Ectodermal cell (in vitro differentiated cells): ENCODE measurements at regions not wholly inside any gene's neighbourhood (a gene's known extent, or its start where the extent isn't known, plus 50 kb on each side); places are given as distances from the start of the nearest gene placed in this dataset.

Experiments used
- H3K27ac ChIP-seq: 2 replicates; pipeline ENCODE4 v1.7.0; 2013; ENCODE audit warnings: mild to moderate bottlenecking, low read depth, low read length; ENCODE audit not compliant: insufficient read depth, poor library complexity, severe bottlenecking
- H3K27me3 ChIP-seq: 2 replicates; pipeline ENCODE4 v1.7.0; 2013; ENCODE audit warnings: mild to moderate bottlenecking, low read length; ENCODE audit not compliant: insufficient read depth, control insufficient read depth, poor library complexity, severe bottlenecking
- H3K36me3 ChIP-seq: one replicate; pipeline ENCODE4 v1.7.0; 2013; ENCODE audit warnings: low read length; ENCODE audit not compliant: control insufficient read depth, insufficient read depth
- H3K4me1 ChIP-seq: one replicate; pipeline ENCODE4 v1.7.0; 2013; ENCODE audit warnings: low read length; ENCODE audit not compliant: control insufficient read depth, insufficient read depth
- H3K4me3 ChIP-seq: 2 replicates; pipeline ENCODE4 v1.7.0; 2013; ENCODE audit warnings: low read depth, low read length, control low read depth; ENCODE audit not compliant: insufficient read depth
- H3K9me3 ChIP-seq: 2 replicates; pipeline ENCODE4 v1.7.0; 2013; ENCODE audit warnings: mild to moderate bottlenecking, low read length, moderate library complexity; ENCODE audit not compliant: control insufficient read depth
- WGBS, 2 experiments: methylation state at CpG; one replicate each; pipeline ENCODE4 v1.1.7; 2013; ENCODE audit warnings: missing lambda C conversion rate in 2 of 2; 5-methylcytosine and 5-hydroxymethylcytosine counted together

GRCh38 chr1:185681034-185681633 is 53.1 kb upstream of the HMCN1 start:
- no peaks in the 10 kb centered on the region for H3K27me3 ChIP-seq
- 82 to 94% methylated on average over 1 of the region's 2 CpGs for WGBS, 2 experiments

DNA sequence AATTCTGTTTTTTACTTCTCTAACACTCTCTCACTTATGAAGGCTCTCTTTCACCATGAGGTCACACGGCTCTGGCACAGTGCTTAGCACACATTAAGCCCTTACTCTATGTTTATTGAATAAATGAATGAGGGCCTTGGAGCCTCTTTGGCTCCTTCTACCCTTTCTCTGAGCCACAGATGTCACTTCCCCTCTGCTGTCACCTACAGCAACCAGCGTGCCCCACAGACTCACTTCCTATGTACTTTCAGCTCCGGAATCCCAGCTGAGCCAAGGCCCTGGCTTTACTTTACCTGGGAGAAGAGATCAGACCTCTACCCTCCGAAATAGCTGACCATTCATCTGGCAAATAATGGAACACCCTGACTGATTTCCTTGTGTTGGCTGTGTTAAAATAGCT is 53.7 kb upstream of the HMCN1 start:
- 83 to 86% methylated on average over 4 of the region's 4 CpGs for WGBS, 2 experiments
- no peaks in the 10 kb centered on the region for H3K36me3 ChIP-seq
- H3K27ac ChIP-seq: no peak overlapping the region
- no peaks in the 10 kb centered on the region for H3K4me1 ChIP-seq
- H3K4me3 ChIP-seq: no peak overlapping the region
- no peaks in the 10 kb centered on the region for H3K27me3 ChIP-seq
- no peaks in the 10 kb centered on the region for H3K9me3 ChIP-seq

More at GRCh38 chr1:185681034-185681633, 53.1 kb upstream of the HMCN1 start:
- Histone ChIP-seq H3K9me3 (no peaks in the 10 kb centered on the region), H3K4me3 (no peak overlapping the region), H3K36me3 (no peaks in the 10 kb centered on the region), H3K27ac (no peak overlapping the region), H3K4me1 (no peaks in the 10 kb centered on the region)

DNA sequence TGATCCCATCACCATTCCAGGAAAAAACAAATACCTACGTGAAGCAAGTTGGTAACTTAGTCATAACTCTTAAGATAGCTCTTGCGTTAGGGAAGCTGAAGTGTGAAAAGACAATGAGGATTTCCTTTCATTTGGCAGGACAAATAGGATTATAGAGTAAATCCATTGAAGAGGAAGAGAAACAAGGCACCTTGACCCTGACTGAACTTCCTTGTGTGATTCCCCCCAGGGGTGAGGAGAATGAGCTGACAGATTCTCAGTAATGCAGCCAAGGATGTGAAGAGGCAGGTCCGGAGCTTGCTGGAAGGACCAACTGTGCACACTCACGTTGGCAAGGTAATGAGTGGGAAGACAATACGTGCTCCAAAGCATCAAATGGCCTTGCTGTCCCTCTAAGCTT is 55.0 kb upstream of the HMCN1 start:
- H3K4me1 ChIP-seq: no peaks in the 10 kb centered on the region
- no peak overlapping the region for H3K27ac ChIP-seq
- H3K36me3 ChIP-seq: no peaks in the 10 kb centered on the region
- no peaks in the 10 kb centered on the region for H3K9me3 ChIP-seq
- H3K27me3 ChIP-seq: no peaks in the 10 kb centered on the region
- 61 to 67% methylated on average over 4 to 5 of the region's 5 CpGs for WGBS, 2 experiments
- H3K4me3 ChIP-seq: no peak overlapping the region

- Histone ChIP-seq H3K27ac (no peak overlapping the region), H3K36me3 (no peaks in the 10 kb centered on the region), H3K9me3 (no peaks in the 10 kb centered on the region), H3K4me1 (no peaks in the 10 kb centered on the region), H3K4me3 (no peak overlapping the region), H3K27me3 (no peaks in the 10 kb centered on the region)
- WGBS, 2 experiments: 88 to 100% methylated on average over 1 of the region's 1 CpG
These were observed 57.2 kb upstream of the HMCN1 start for GRCh38 chr1:185676969-185677368.

DNA sequence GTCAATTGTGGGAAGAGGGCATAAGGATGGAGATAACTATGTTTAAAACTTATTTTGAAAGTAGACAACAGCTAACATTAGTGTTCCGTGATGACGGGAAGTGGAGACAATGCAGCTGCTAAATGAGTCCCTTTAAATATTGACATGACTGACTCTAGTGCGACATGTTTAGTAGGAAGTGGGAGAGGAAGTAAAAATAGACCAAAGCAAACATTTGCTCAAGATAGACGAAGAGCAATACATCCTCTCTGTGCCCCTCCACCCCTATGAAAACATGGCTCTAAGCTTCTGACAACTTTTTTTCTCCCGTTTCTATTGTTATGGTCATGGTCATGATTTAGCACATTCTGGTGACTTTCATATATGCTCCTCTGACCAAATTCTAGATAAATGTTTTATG is 60.0 kb upstream of the HMCN1 start:
- no peak overlapping the region for H3K4me3 ChIP-seq
- no peak overlapping the region for H3K27ac ChIP-seq
- no peaks in the 10 kb centered on the region for H3K9me3 ChIP-seq
- H3K36me3 ChIP-seq: no peaks in the 10 kb centered on the region
- no peaks in the 10 kb centered on the region for H3K27me3 ChIP-seq
- WGBS, 2 experiments: 85 to 89% methylated on average over 4 to 5 of the region's 5 CpGs
- no peaks in the 10 kb centered on the region for H3K4me1 ChIP-seq

DNA sequence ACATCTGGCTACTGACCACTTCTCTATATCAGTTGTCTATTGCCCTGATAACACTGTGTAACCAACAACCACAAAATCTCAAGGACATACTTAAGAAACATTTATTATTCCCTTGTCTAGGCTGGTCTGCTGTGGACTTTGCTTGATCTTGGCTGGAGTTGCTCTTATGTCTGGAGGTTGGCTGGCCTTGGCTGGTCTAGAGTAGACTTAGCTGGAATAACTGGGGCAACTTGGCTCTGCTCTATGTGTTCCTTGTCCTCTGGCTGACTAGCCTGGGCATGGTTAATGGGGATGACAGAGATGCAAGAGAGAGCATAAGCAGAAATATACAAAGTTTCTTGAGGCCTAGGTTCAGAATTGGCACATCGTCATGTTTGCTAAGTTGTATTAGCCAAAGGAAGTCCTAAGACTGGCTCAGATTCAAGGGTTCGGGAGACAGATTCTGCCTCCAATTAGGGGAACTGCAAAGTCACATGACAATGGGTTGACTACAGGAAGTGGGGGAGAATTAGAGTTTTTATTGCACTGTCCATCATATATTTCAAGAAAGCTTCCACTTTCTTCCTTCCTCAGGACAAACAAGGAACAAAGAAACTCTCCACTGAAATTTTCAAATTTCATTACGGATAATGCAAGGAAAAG is 61.4 kb upstream of the HMCN1 start:
- Histone ChIP-seq H3K4me3 (no peak overlapping the region), H3K4me1 (no peaks in the 10 kb centered on the region), H3K27me3 (no peaks in the 10 kb centered on the region), H3K27ac (no peak overlapping the region), H3K36me3 (no peaks in the 10 kb centered on the region), H3K9me3 (no peaks in the 10 kb centered on the region)
- 94 to 95% methylated on average over 2 to 3 of the region's 3 CpGs for WGBS, 2 experiments

DNA sequence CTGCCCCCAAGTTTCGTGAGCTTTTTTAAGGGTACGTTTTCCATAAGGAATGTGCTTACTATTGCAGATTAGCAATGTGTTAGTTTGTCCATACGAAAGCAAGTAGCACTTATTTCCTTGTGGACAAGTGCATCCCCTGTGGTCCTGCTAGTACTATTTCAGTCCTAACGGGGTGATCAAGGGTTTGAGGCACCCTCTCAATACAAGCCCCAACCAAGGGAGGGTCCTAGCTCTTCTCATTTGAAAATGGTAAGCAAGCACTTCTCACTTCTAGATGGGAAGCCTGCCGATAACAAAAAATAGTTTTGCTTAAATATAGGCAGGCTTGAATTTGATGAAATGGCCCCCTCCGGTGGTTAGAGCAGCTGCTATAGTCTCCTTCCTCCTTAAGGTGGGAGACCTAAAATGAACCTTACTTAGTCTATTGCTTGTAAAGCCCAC is 64.0 kb upstream of the HMCN1 start:
- Histone ChIP-seq H3K36me3 (no peaks in the 10 kb centered on the region), H3K9me3 (no peaks in the 10 kb centered on the region), H3K4me3 (no peak overlapping the region), H3K27ac (no peak overlapping the region), H3K27me3 (no peaks in the 10 kb centered on the region), H3K4me1 (no peaks in the 10 kb centered on the region)
- 67 to 70% methylated on average over 6 of the region's 6 CpGs for WGBS, 2 experiments

- no peaks in the 10 kb centered on the region for H3K27me3 ChIP-seq
- H3K27ac ChIP-seq: no peak overlapping the region
- no peaks in the 10 kb centered on the region for H3K36me3 ChIP-seq
- H3K4me1 ChIP-seq: no peaks in the 10 kb centered on the region
- no peaks in the 10 kb centered on the region for H3K9me3 ChIP-seq
- H3K4me3 ChIP-seq: no peak overlapping the region
These were observed 66.2 kb upstream of the HMCN1 start for GRCh38 chr1:185668013-185668412.

DNA sequence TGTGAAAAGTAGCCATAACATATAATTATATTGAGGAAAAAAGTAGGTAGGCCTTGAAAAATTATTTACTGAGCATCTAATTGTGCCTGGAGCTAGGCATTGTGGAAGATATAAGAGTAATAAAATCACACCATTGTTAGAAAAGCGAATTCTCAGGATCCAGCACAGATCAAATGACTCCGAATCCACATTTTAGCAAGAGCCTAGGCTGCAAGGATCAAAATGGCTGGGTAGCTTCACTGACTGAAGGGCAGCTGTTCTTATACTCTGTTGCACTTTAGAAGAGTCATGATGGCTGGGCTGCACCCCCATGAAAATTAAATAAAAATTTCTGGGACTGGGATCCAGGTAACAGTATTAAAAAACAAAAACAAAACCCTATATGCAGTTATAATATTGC is 67.6 kb upstream of the HMCN1 start:
- no peaks in the 10 kb centered on the region for H3K36me3 ChIP-seq
- no peaks in the 10 kb centered on the region for H3K9me3 ChIP-seq
- no peaks in the 10 kb centered on the region for H3K4me1 ChIP-seq
- no peak overlapping the region for H3K4me3 ChIP-seq
- WGBS, 2 experiments: 83 to 91% methylated on average over 2 of the region's 2 CpGs
- H3K27ac ChIP-seq: no peak overlapping the region
- no peaks in the 10 kb centered on the region for H3K27me3 ChIP-seq

DNA sequence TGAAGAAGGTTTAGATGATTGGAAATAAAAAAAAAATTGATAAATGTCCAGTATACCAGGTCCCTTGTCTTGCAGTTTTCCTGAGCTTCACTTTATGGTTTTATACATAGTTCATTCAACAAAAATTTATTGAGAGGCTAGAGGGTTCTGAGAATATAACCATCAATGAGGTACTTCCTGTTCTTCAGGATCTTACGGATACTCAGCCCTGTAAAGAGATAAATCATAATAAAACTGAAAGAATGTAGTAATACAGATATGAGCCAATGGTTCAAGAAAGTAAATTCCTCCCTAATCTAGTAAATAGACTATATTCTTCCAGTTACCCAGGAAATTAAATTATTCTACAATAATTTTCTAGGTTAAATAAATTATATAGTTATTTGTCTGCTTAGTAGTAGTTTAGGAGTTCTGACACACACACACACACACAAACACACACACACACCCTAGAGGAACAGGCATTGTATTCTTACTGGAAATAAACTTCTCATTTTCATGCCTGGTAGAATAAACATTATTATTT is 70.4 kb upstream of the HMCN1 start:
- H3K9me3 ChIP-seq: no peaks in the 10 kb centered on the region

More for the DNA sequence above, 70.4 kb upstream of the HMCN1 start:
- Histone ChIP-seq H3K36me3 (no peaks in the 10 kb centered on the region), H3K4me3 (no peak overlapping the region), H3K27ac (no peak overlapping the region), H3K4me1 (no peaks in the 10 kb centered on the region), H3K27me3 (no peaks in the 10 kb centered on the region)
- 83% methylated on average over 1 of the region's 1 CpG; no CpG with 5 or more reads in 1 of the 2 experiments for WGBS, 2 experiments
